ENCODE measurements at regions not wholly inside any gene's neighbourhood (a gene's known extent, or its start where the extent isn't known, plus 50 kb on each side); places are given as distances from the start of the nearest gene placed in this dataset.

DNA sequence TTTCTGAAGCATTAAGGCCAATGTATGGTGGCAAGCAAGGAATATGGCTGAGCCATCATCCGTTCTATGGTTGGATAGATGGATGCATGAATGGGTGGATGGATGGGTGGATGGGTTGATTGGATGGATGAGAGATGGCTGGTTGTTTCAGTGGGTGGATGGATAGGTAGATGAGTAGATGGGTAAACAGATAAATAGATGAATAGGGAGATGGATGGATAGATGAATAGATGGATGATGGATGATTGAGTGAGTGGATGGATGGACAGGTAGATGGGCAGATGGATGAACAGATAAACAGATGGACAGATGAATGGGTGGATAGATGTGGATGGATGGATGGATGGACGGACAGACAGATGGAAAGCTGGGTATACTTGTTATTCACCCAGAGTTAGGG is 92.6 kb upstream of the ZNF618 start:
- TF ChIP-seq, protein P1, sequence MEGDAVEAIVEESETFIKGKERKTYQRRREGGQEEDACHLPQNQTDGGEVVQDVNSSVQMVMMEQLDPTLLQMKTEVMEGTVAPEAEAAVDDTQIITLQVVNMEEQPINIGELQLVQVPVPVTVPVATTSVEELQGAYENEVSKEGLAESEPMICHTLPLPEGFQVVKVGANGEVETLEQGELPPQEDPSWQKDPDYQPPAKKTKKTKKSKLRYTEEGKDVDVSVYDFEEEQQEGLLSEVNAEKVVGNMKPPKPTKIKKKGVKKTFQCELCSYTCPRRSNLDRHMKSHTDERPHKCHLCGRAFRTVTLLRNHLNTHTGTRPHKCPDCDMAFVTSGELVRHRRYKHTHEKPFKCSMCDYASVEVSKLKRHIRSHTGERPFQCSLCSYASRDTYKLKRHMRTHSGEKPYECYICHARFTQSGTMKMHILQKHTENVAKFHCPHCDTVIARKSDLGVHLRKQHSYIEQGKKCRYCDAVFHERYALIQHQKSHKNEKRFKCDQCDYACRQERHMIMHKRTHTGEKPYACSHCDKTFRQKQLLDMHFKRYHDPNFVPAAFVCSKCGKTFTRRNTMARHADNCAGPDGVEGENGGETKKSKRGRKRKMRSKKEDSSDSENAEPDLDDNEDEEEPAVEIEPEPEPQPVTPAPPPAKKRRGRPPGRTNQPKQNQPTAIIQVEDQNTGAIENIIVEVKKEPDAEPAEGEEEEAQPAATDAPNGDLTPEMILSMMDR (IDR thresholded peaks at IDR 0.05; ENCODE audit: control extremely low read depth in 1 of 3, insufficient read depth in 1 of 3, low read depth in 1 of 3, low read length in 3 of 3) = no peak
- TF ChIP-seq SRF (IDR thresholded peaks at IDR 0.05; ENCODE audit: low read depth, low read length) = no peak
- TF ChIP-seq CREB1 (IDR thresholded peaks at IDR 0.05) = no peak
- no peak for TF ChIP-seq ATF3 (IDR thresholded peaks at IDR 0.05; ENCODE audit: insufficient read depth, low read depth, low read length)
- TF ChIP-seq POLR2AphosphoS5 (IDR thresholded peaks at IDR 0.05; ENCODE audit: low read depth, low read length) = no peak
- no peak for TF ChIP-seq GABPA (IDR thresholded peaks at IDR 0.05; ENCODE audit: borderline replicate concordance, insufficient read depth, low read length)
- TF ChIP-seq RXRA (IDR thresholded peaks at IDR 0.05; ENCODE audit: insufficient read depth, low read depth, low read length) = no peak
- no peak for TF ChIP-seq NANOG (IDR thresholded peaks at IDR 0.05; ENCODE audit: insufficient read depth, low read depth, low read length, poor library complexity, severe bottlenecking)
- no peak for TF ChIP-seq POLR2A (IDR thresholded peaks at IDR 0.05; ENCODE audit: control extremely low read depth in 1 of 2, low read depth in 2 of 2, low read length in 2 of 2)
- no peak for TF ChIP-seq CHD1 (IDR thresholded peaks at IDR 0.05; ENCODE audit: low read depth, low read length)
- TF ChIP-seq EP300 (IDR thresholded peaks at IDR 0.05; ENCODE audit: borderline replicate concordance in 1 of 2, low read depth in 2 of 2, low read length in 2 of 2) = no peak
- no peak for TF ChIP-seq RFX5 (IDR thresholded peaks at IDR 0.05; ENCODE audit: borderline replicate concordance, low read depth, low read length)
- TF ChIP-seq, protein P2, sequence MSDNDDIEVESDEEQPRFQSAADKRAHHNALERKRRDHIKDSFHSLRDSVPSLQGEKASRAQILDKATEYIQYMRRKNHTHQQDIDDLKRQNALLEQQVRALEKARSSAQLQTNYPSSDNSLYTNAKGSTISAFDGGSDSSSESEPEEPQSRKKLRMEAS (IDR thresholded peaks at IDR 0.05) = no peak
- TF ChIP-seq HDAC6 (IDR thresholded peaks at IDR 0.05; ENCODE audit: low read depth, low read length) = no peak
